ENCODE measurements at regions not wholly inside any gene's neighbourhood (a gene's known extent, or its start where the extent isn't known, plus 50 kb on each side); places are given as distances from the start of the nearest gene placed in this dataset.
A peak's percentile ranks its signal among the peaks of the same experiment; 100 is the strongest.

DNA sequence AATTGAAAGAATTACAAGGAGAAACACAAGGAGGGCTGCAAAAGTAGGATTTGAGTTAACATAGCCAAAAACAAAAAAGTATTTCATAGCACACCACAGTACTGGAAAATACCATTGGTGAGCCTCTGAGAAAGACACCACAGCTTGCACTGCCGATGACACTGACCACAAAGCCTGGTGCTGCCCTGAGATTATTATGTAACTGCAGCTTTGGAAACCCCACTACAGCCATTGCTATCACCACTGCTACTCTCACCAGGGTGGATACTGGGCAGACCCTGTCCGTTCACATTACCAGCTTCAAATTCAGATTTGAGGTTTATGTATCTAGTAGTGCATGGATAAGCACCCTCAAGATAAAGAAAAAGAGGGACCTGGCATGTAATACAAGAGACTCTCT is 1246.7 kb upstream of the SORCS1 start:
- no peak for DNase-seq

DNA sequence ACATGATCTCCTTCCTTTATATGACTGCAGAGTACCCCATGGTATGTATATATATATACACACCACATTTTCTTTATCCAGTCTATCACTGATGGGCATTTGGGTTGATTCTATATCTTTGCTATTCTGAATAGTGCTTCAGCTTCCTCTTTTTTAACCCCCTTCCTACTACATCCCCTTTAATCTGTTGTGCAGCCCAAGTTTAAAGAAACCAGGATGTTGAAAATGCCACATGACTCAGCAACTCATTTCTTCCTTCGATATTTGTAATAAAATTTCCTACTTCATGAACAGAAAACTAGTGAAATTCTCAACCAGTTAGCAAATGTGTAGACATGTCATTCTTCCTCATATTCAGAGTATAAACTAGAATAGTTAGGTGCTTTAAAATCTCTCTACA is 1245.7 kb upstream of the SORCS1 start:
- no peak for DNase-seq

DNA sequence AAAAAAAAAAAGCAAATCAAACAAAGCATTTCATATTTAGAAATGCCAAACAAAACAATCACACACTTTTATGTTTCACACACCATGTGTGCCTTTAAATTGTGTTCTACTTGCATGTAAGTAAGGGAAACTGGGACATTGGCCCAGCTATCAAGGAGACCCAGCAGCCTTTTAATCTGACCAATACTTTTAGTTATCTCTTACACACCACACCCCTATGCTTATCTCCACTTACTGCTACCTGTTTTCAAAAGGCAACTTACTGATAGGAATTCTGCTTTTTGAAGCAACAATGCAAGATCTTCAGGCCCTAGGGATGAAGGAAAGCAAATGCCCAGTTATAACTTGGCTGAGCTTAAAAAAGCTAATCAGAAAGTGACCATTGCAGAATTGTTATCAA is 1244.8 kb upstream of the SORCS1 start:
- no peak for DNase-seq

DNA sequence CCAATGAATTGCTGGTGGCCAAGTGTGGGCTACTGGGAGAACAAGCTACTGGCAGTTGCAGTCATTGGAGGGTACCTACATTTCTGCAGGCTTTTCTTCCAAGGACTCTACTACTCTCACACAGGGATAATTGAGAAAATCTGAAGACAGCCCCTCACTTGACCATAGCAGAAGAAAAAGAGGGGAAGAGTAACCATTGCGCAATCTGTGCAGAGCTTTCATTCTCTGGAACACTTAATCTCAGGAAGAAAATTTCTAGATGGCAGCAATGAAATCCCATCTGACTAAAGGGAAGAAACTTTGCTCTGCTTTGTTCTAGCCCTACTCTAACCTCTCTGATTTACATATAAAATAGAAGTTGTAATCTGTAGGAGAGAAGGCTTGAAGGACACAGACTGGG is 1239.6 kb upstream of the SORCS1 start:
- DNase-seq = no peak

DNA sequence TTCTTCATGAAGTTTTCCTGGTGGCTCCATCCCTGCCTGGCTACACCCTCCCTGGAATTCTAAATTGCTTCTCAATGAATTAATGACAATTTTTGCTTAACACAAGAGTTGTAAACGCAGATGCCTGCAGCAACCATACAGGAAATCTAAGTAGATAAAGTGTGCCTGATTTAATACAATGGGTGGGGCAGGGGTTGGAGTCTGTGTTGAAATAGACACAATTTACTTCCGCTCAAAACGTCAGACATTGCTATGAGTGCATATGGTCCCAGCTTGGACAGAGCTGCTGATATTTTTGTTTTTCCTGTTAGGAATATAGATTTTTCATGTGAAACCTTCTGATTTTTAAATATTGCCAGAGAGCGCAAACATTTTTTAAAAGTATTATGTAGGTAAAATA is 1235.0 kb upstream of the SORCS1 start:
- no peak for DNase-seq

GRCh38 chr10:108393089-108393488 is 1228.6 kb upstream of the SORCS1 start:
- DNase-seq = peak; percentile 40

DNA sequence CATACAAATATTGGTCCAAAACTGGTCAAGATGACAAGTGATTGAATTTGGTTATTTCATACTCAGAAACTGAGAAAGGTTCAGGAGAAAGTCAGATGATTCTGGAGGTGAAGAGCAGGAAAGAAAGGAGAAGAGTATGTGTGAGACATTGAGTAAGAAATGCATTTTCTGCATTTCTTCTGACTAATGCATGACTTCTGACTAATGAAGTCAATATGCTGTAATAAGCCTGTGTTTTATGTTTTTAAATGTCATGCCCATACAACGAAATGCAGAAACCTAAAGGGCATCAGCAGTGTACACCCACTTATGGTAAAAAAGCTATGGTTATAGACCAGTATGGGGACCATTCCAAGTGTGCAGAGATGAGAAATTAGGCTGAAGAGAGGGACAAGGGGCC is 1227.8 kb upstream of the SORCS1 start:
- DNase-seq = no peak

DNA sequence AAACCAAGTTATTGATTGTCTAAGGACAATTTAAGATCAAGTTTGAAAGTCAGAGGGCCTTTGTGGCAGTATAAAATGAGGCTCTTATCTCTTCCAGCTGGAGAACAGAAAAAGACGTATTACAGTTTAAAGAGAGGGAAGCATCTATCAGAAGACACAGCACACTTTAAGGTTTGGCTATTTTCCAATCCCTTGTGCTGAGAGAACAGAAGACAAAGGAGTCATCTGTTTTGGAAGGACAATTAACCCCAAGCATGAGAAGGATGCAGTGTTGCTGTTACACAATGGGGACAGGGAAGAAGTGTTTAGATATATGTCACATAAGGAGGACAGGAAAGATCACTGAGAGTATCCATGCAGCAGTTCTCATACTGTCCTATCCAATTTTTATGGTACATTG is 1224.2 kb upstream of the SORCS1 start:
- DNase-seq = peak; percentile 11

DNA sequence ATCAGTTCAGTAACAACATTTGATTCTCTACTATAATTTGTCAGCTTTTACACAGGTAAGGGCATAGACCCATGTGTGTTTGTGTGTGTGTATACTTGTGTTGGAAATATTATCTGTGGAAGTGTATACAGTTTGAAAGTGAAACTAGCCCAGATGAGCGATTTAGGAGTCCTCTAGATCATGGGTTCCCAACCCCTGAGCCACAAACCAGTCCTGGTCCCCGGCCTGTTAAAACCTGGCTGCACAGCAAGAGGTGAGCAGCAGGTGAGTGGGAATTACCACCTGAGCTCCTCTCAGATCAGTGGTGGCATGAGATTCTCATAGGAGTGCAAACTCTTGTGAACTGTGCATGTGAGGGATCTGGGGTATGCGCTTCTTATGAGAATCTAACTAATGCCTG is 1221.5 kb upstream of the SORCS1 start:
- no peak for DNase-seq

GRCh38 chr10:108384378-108384777 is 1219.9 kb upstream of the SORCS1 start:
- no peak for DNase-seq

GRCh38 chr10:108378779-108379178 is 1214.3 kb upstream of the SORCS1 start:
- DNase-seq = no peak

GRCh38 chr10:108375691-108376090 is 1211.2 kb upstream of the SORCS1 start:
- DNase-seq = no peak

- no peak for DNase-seq
Measured at GRCh38 chr10:108374991-108375390, 1210.5 kb upstream of the SORCS1 start.

GRCh38 chr10:108365541-108365940 is 1201.0 kb upstream of the SORCS1 start:
- no peak for DNase-seq

GRCh38 chr10:108363576-108363975 is 1199.1 kb upstream of the SORCS1 start:
- no peak for DNase-seq

DNA sequence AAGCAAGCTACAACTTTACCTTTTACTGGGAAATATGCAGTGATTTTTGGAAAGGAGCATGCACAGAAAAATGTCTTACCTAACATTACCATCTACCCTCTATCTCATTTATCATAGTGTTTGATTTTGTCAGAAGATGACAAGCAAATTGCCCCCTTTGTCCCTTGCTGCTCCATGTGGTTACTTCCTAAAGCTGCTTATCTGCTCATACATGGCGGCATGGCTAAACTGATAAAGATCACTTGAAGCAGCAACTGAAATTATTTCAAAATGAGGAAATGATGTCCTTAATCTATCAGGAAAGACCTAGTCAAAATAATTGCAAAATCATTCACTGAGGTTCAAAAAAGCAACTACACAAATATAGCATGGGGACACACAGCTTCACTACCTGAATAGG is 1198.5 kb upstream of the SORCS1 start:
- no peak for DNase-seq

DNA sequence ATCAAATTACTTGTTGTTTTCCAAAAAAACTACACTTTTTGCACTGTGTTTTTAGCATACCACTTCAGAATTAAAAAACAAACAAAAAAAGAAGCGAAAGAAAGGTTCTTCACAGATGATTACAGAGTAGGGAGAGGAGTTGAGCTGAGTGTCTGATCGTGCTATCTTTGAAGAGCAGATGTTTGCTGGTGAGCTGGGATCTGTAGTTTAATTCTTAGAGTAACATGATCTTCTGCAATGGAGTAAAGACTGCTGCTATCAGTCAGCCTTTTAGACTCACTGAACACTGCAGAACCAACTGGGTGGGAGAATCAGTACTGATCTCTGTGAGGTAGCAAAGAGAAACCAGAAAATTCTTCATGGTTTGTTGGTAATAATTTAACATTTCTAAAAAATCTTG is 1197.8 kb upstream of the SORCS1 start:
- peak; percentile 24 for DNase-seq

DNA sequence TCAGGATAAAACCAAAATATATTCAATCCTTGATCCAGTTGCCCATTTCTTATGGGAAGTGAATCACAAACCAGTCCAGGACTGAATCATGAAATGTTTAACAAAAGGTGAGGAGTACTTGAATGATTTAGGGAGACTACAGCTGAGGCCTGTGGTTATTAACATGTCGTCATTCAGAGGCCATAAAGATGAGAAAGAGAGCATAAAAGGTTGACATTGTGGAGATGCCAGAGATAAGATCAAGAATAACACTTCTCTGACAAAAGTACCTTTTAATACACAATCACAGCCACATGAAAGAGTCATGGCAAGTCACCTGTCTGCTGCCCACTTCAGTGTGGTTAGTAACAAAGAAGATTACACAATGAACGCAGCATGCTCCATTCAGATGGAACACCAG is 1195.7 kb upstream of the SORCS1 start:
- no peak for DNase-seq

- DNase-seq = no peak
Measured at GRCh38 chr10:108358912-108359311, 1194.4 kb upstream of the SORCS1 start.

GRCh38 chr10:108352771-108353170 is 1188.3 kb upstream of the SORCS1 start:
- no peak for DNase-seq

DNA sequence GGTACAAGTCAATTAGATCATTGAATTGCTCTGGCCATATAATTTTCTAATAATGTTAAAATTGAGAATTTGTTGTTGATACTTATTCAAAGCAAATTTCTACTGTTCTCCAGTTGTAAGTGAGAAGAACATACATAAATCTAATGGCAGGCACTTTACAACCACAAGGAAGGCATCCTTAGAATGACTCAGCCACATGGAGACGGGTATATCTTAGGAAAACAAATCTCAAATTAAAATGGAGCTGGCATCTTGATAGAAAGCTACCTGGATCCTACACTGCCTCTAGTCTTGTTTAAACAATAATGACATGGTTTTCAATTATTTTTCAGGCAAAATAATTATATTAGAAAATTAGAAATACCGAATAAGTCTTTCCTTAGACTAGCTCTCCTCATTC is 1183.7 kb upstream of the SORCS1 start:
- no peak for DNase-seq

DNA sequence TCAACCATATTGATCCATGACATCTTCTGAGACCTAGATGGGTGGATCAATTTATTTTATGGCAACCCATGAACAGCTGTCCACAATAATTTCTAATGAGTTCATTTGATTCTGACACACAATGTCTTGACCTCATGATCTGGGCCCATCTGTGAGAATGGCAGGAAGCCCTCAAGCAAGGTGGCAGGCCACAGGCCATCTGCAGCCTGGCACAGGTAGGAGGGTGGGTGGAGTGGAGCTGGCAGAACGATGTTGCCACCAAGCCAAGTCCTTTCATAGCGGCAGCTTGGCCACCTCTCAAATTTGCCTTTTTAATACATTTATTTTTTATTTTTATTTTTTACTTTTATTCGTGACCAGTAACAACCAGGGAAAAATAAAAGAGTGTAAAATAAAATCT is 1181.6 kb upstream of the SORCS1 start:
- no peak for DNase-seq

DNA sequence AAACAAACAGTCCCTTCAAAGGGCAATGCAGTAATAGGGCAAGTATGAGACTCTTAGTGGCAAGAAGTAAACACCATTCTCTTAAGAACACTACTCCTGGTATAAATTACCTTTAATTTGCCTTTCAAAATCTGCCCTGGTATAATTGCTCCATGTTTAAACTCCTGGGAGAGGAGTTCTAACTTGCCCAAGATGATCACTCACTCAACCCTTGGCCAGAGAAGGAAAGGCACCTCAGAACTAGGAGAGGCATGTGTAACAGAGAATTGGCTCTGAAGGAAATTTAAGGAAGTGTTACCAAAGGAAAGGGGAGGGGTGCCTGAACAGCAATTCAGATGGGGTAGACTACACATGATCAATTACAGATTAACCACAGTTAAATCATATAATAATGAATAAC is 1173.6 kb upstream of the SORCS1 start:
- DNase-seq = no peak

DNA sequence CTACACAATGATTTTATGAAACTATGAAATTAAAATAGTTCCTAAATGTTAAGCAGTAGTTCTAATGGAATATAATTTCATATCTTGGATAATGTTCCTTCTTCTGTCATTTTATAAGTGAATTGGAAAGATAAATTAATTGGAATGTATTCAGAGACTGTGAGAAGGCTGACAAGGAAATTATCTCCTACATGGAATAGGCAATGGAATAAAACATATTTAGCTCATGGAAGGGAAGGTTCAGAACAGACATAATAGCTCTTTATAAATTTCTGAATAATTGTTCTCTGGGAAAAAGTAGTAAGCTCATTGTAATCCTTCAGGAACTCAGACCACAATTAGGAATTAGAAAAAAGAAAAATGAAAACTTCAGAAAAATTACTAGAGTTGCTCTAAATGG is 1172.3 kb upstream of the SORCS1 start:
- DNase-seq = no peak

DNA sequence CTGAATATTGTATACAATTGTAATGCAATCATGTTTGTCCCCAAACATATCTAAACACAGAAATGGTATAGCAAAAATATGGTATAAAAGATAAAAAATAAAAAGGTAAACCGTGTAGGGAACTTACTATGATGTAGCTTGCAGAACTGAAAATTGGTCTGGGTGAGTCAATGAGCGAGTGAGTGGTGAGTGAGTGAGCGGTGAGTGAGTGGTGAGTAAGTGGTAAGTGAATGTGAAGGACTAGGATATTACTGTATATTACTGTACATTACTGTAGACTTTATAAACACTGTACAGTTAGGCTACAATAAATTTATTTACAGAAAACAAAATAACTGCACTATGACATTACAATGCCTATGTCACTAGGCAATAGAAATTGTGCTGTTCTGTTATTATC is 1163.2 kb upstream of the SORCS1 start:
- DNase-seq = no peak
